NCI-H2029 treated with DMSO at 0.1 percent for 48 hours (cell line): ENCODE measurements at regions not wholly inside any gene's neighbourhood (a gene's known extent, or its start where the extent isn't known, plus 50 kb on each side); places are given as distances from the start of the nearest gene placed in this dataset.
A peak's percentile ranks its signal among the peaks of the same experiment; 100 is the strongest.

Source experiments
- DNase-seq: peaks from one replicate; lab custom pipeline; 2025; lab: John Stamatoyannopoulos, UW

DNA sequence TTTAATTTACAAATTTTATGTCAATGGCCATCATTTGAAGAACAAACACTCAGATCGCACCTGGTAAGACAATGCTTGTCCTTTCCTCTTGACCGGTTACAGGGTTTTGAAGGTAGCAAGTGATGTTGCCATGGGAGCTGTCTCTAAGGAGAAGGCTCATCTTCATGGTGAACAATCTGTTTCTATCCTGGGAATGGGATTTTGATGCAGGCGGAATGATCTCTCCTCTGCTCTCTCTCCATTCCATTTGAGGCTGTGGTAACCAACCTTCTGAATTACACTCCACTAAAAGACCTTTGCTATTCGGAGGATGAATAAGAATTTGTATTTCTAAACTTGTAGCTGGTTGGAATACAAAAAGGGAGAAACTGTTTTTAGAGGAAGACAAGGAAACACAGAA is 57.9 kb upstream of the SLC5A9 start:
- DNase-seq = no peak

DNA sequence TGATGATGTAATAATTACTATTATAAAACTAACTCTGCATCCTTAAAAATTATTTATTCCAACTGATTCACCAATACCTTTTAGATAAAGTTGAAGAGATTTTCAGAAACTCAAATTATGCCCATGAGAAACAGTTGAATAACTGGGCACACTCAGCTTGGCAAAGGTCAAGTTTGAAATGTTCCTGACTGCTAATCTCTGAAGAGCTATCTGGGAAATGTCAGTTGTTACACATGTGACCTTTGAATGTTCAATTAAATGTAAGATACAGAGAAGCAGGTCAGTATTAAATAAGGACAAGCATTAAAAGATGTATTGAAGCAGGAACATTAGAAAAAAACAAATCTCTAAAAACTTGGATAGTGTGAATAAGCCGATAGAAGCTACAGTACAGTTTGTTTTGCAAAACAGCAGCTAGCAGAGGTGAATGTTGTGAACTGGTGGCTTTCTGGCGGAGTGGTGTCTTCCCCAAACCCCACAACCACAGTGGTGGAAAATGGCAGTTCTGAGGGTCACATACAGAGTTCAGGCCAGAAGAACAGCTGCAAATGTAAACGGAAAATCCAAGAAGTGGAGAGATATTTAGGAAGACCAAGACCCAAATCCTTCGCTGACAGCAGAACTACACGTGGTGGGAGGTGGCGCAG is 61.9 kb upstream of the SLC5A9 start:
- no peak for DNase-seq

DNA sequence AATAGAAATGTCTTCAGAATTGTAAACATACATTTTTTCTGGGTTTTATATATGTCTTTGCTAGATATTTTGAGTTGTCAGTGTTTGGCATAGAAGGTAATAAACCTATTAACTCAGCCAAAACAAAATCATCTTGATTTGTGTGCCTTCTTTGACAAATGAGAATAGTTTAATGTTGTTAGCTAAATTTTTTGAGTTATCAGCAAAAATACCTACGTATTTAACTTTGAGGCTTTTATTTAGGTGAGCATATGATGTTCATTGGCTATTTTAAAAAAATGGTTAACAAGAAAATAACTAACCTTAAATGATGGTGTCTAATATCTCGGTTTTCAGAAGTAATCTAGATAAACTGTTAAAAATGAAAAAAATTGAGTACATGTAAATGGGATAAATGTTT is 83.2 kb upstream of the SLC5A9 start:
- no peak for DNase-seq

DNA sequence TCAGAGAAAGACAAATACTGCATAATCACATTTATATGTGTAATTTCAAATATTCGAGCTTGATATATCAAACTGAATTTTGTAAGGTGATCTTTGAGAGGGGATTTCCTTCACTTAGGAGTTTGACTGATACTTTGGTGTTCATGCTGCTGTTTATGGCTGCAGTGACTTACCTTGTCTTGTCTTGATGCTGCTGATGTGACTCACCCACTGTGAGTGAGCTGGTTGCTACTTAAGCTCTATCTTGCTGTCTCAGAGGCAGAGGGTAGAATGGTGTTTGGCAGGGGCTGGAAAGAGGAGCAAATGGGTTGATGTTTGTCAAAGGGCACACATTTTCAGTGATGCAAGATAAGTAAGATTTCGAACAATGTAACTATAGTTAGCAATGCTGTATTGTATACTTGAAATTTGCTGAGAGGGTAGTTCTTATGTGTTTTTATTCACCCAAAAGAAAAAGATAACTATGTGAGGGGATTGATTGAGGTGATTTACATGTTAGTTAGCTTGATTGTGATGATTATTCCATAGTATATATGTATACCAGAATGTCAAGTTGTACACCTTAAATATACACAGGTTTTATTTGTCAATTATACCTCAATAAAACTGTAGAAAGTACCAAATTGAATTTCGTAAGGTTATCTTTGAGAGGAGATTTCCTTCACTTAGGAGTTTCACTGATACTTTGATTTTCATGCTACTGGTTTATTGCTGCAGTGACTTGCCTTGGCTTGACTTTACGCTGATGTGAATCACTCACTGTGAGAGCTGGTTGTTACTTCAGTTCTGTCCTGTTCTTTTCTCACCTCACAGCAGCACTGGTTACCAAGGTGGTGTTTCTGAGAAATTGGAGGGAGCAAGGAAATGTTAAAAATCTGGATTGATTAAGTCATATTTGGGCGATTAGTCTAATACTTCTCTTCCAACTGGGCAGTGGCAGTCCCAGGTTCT is 94.5 kb upstream of the SLC5A9 start:
- DNase-seq = no peak

DNA sequence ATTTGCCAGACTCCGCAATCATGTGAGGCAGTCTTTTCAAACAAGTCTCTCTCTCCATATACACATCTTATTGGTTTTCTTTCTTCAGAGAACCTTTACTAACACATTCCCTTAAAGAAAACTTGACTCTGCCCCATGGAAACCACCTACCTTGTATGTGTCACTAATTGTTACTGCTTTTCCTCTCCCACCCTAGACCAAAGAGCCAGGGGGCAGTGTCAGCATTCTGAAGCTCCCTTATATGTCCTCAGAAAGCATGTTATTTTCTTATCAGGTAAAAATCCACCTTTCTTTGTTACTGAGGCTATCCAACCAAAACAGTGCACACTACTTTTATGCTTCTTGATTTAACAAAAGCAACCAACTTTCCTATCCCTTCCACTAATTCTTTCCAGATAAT is 98.9 kb upstream of the SLC5A9 start:
- no peak for DNase-seq

DNA sequence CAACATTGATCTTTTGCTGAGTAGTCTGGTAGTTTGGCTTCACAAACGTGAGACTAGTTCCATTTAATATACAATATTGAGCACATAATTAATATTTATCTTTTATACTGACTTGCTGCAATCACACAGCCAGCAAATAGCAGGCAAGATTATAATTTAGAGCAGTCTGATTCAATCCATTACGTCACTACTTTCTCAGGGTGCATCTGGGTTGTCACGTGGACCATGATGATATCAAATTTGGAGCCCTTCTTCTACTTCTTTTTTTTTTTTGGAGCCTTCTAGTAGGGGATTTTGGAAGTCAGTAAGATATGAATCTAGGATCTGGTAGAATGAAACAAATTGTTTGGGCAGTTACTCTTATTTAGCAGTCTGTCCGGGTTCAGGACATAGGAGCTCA is 100.6 kb upstream of the SLC5A9 start:
- no peak for DNase-seq

DNA sequence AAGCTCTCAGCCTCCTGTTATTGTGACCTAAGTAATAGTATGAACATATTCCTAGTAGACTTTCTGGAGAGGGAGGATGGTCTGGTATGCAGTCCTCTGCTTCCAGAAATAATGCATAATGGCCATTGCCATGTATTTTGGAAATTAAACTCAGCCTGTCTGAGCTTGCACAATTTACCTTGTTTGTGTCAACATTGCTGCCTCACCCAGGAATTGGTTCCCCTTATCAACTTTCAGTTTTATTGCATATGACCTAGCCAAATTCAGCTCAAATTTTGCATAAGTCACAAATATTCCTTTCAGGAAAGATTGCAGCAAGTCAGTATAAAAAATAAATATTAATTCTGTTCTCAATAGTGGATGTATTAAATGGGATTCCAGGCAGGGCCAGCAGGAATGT is 101.9 kb upstream of the SLC5A9 start:
- no peak for DNase-seq

DNA sequence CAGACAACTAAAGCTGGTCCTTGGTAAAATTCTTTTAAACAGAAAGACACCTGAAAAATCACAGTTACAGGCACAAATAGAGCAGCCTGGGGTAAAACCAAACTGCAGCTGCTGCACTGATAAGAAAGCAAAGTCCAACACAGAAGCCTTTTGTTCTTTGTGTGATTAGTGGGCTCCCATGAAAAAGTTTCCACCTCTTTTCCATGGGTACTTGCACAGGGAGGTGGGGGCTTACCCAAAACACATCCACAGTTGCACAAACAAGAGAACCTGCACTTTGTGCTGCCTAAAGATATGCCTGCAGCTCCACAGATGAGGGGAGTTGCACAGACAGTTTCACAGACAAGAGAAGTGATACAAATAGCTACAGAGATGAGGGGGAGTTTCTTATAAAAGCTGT is 106.7 kb upstream of the SLC5A9 start:
- no peak for DNase-seq

DNA sequence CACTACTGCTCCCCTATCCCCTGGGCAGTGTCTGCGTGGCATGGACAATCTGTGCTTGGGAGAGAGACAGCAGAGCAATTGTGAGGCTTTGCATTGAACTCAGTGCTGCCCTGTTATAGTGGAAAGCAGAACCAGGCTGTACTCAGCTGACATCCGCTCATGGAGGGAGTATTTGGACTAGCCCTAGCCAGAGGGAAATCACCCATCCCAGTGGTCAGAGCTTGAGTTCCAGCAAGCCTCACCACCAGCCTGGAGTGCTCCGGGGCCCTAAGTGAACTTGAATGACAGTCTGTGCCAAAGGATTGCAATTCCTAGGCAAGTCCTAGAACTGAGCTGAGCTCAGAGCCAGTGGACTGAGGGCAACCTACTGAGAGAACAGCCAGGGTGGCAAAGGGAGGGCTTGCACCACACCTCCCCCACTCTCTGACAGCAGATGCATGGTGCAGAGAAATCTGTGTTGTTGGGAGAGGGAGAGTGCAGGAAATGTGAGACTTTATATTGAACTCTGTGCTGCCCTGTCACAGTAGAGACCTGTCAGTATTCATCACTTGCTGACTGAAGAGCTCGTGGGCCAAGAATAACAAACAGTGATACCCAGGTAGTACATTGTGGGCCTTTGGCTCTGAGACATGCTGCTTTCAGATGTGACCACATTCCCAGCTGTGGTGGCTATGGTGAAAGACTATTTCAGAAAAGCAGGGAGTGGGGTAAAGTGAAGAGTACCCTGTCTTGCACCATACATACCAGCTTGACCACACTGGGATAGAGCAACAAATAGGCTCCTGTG is 107.7 kb upstream of the SLC5A9 start:
- DNase-seq = no peak

DNA sequence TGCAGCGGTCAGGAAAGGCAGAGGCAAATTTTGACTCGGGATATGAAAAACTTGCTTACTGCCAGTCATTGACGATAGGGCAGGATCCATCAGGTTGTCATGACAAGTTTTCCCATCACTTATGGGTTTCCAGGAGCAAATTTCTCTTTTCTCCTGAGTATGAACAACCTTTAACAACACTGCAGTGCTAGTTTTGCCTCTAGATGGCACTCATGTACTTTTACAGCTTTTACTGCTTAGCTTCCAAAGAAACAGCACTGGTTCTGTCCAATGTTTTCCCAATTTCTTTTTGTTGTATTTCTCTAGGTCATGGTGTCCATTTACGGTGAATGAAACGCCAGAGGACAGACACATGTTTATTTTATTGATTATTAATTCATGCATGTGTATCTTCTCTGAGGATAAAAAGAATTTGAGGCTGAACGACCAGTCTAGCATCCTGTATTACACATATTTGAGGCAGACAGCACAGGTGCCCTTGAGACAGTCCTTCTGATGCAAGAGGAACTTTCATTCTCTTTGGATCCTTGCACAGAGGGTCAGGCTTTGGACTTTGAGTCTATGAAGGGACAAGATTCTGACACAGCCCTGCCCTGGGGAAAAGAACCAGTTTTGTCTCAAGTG is 112.3 kb upstream of the TRABD2B start:
- DNase-seq = peak; percentile 91

DNA sequence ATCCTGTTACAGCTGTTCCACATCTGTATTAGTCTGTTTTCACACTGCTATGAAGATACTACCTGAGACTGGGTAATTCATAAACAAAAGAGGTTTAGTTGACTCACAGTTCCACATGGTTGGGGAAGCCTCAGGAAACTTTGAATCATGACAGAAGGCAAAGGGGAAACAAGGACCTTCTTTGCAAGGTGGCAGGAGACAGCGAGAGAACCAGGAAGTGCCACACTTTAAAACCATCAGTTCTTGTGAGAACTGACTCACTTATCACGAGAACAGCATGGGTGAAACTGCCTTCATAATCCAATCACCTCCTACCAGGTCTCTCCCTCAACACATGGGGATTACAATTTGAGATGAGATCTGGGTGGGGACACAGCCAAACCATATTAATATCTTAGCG is 110.3 kb upstream of the TRABD2B start:
- DNase-seq = no peak

DNA sequence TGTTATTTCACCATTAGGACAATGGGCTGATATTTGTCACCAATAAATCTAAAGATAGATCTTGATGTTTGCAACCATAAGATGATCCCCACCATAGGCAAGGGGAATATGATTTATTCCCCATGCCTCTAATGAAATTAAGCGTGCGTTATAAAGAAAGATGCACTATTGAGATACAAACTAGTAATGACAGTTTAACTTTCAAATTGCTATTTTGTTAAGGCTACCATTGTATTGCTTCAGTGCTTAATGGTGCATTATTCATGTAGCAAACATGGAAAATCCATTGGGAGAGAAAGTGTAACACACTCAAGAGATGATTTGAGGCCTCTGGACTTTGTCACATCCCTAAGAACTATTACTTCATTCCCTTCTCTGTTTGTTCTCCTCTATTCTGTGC is 108.9 kb upstream of the TRABD2B start:
- no peak for DNase-seq

DNA sequence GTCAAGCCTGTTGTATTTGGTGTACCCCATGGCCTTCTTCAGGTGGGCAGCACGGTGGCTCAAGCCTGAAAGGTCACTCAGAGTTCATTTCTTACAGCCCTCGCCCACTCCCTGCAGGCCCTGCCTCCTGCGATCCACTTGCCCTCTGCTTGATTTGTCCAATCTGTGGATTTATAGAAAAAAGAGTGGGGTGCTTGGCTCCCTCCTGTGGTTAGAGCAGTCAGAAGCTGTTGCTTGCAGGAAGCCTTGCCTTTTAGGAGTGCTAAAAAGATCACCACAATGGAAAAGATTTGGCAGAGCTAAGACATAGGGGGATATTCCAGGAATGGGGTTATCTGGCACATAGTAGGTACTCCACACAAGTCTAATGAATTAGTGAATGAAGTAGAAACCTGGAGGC is 108.0 kb upstream of the TRABD2B start:
- no peak for DNase-seq

DNA sequence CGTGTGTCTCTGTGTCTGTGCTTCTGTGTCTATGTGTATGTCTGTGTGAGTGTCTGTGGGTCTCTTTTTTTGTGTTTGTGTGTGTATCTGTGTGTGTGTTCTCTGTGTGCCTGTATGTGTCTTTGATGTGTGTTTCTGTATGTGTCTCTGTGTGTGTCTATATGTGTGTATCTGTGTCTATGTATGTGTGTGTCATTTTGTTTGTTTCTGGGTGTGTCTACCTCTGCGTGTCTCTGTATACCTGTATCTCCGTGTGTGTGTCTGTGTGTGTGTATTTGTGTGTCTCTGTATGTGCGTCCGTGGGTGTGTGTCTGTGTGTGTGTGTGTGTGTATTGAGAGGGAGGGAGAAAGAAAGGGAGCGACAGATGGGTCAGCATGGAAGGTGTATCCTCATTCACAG is 106.3 kb upstream of the TRABD2B start:
- DNase-seq = no peak

DNA sequence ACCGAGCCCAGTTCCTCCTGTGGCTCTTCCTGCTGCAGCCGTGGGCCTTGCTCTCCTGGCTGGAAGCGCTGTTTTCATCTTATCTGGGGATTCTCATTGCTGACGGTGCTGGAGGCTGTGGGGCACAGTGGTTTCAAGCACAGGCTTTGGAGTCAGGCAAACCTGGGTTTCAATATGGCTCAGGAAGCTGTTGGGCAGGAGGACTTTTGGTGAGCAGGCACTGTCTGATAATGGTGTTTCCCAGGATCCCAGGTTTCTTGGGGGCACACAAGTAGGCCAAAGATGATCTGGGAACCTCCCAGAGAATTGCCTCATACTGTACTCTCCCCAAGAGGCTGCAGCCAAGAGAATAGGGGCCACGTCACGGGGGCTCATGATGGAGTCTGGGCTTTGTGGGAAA is 105.6 kb upstream of the TRABD2B start:
- no peak for DNase-seq

DNA sequence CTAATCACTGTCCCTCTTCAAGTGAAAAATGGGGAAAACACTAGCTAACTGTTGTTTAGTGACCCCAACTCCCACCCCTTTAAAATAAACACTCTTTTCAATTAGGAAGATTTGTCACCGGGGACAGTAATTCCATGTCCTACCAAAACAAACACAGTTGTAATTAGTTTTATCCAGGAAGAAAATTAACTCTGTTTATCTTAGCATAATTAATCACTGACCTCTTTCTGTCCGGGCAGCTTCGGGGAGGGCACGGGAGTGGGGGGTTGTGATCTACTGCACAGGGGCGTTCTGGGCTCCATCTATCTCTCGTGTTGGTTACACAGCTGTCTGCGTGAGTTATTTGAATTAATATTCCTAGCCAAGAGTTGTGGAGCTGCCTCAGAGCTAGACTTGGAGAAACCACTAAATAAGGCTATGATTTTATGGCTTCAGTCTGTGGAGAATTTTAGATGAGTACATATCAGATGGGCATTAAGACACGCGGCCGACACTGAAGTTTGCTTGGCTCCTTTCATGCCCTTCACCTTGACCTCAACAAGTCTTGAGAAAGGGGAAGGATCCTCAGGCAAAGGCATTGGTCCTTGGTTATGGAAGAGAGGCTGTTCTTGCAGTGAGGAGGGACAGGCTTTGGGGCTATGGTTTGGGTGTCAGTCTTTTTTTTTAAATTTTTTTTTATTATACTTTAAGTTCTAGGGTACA is 102.0 kb upstream of the TRABD2B start:
- no peak for DNase-seq

DNA sequence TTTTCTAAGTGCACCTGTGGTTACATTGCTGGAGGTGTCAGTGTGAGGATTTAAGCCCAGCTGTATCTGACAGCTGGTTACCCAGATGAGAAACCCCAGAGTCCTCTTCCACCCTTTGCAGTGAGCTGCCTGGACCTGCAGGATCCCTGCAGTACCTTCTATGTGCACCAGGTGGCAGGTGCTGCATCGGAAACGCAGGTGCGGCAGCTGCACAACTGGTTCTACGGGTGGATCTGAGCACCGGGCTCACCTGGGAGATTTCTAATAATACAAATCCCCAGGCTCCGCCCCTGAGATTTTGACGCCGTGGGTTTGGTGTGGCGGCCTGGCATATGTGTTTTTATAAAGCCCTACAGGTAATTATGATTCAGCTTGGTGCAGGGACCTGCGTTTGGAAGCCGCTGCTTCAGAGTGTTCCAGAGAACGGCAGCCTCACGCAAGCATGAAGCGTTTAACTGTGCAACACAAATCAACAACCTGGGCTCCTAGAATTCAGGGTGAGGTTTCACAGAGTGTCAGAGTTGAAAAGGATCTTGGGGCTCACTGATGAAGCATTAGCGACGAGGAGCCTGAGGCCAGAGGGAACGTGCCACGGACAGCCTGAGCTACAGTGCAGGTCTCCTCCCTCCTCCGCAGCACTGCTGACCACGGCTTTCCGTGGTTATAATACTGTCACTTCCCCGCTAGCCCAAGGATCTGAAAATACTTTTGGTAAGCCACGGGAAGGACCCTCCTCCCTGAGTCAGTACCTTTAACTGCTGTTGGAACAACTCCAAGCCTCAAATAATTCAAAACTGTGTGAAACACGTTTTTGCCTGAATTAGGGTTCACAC is 96.7 kb upstream of the TRABD2B start:
- peak; percentile 96 for DNase-seq

DNA sequence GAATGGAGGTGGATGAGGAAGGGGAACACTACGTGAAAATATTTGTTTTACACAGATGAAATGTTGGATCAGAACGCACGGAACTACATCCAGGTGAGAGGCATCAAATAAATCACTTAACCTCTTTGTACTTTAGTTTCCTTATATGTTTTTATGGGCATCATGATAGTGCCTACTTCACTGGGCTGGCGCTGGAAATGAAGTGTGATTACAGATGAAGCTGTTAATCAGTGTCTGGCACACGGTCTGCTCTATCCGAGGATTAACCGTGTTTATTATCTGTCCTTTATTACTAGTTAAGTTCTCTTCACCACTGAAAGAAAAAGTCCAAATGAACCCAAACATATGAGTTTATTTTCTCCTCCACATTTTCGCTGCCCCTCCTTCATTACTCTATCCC is 96.0 kb upstream of the TRABD2B start:
- DNase-seq = peak; percentile 33

DNA sequence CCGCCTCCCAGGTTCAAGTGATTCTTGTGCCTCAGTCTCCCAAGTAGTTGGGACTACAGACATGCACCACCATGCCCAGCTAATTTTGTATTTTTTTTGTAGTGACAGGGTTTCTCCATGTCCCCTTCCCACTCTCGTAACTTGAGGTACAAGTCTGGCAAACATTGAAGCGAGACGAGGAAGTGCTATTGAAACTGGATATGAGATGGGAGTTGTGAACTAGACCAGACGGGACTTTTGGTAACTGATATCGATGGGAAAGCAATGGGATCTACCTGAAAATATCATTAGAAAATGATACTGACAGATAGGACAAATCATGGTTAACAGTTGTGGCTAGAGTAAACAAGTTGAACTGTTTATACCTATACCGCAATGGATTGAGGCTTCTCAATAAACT is 95.2 kb upstream of the TRABD2B start:
- DNase-seq = no peak

DNA sequence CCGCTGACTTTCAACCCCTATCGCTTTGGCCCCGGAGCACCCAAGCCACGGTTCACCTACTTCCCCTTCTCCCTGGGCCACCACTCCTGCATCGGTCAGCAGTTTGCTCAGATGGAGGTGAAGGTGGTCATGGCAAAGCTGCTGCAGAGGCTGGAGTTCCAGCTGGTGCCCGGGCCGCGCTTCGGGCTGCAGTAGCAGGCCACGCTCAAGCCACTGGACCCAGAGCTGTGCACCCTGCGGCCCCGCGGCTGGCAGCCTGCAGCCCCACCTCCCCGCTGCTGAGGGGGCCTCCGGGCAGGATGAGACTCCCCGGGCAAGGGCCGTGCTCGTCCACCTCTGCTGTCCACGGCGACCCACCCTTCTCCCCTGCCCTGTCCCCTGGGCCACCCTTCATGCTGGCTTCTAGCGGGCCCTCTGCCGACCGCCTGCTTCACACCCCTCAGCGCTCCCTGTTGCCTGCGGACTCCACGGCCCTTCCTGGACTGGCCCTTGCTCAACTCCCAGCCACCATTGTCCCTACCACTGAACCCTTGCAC is 92.2 kb upstream of the TRABD2B start:
- DNase-seq = no peak

DNA sequence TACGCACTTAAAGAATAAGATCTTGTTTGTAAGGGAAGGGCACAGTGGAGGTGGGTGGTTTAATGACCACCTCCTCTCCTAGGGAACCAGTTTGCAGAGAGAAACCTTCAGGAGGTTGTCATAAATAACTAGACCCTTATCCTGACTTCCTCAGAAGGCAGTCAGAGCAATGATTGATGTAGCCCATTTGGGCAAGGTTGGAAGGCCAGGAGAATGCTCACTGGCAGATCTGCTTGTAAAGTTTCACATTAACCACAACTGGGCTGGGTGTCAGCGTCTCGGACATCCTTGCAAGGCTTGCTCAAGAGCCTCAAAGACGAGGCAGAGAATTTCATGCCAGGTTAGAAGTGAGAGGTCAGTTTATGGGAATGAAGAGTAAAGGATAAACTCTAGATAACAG is 87.6 kb upstream of the TRABD2B start:
- no peak for DNase-seq
